NOMO-1 (cell line): ENCODE measurements at regions not wholly inside any gene's neighbourhood (a gene's known extent, or its start where the extent isn't known, plus 50 kb on each side); places are given as distances from the start of the nearest gene placed in this dataset.
"Not testable (repeated sequence)": the region's sequence is repeated elsewhere in the genome, so short reads cannot be mapped to it uniquely, and the experiment has no call there.

Experiments
- DNase-seq, 2 experiments: peaks; one replicate each; lab custom pipeline; 2025; ENCODE audit not compliant: unreplicated experiment in 2 of 2; lab: John Stamatoyannopoulos, UW

DNA sequence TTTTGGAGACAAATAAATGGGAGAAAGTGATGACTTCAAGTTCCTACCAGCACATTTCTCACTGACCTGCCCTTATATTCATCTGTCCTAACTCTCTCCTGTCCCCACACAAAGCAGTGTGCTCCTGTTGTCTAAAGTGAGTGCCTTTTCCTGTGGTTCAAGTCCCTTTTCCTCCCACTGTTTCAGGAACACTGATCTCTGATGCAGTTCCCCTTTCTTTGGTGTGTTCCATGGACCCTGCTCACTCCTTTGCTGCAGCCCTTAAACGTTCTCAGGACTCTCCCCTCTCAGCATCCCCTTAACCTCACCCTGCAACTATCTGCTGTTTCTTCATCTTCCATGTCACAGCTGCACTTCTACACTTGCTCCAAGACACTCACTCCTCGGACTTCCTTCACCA lies 195.8 kb upstream of the ETV3 start:
- no peak for DNase-seq

DNA sequence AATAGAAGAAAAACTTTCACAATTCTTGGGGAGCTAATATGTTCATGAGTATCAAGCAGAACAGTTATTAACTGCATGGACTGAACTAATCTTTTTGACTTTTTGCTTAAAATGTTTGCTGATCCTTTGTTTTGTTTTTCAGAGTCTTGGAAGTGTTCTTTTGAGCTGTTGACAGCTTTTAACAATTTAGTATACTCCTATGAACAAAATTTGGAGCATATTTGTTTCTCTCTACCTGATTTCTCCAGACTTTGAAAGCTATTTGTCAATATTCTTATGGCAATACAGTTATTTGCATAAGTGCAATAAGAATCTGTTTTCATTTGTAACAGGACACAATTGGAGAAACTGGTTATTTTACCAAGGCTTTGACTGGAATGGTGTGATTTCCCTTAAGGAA lies 192.0 kb upstream of the ETV3 start:
- DNase-seq: not testable (repeated sequence)

DNA sequence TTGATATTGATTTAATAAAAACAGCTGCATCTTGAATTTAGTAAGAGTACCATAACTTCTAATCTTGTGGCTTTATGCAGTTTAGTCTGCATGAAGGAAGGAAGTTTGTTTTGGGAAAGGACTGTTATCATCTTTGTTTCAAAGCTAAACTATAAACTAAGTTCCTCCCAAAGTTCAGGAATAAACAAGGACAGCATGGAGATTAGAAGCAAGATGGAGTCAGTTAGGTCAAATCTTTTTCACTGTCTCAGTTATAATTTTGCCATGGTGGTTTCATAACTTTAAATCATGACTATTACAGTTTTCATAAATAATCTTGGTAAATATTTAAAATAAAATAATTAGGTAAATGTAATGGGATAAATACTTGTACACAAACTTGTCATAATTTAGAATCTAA lies 189.9 kb upstream of the ETV3 start:
- DNase-seq: not testable (repeated sequence)

DNA sequence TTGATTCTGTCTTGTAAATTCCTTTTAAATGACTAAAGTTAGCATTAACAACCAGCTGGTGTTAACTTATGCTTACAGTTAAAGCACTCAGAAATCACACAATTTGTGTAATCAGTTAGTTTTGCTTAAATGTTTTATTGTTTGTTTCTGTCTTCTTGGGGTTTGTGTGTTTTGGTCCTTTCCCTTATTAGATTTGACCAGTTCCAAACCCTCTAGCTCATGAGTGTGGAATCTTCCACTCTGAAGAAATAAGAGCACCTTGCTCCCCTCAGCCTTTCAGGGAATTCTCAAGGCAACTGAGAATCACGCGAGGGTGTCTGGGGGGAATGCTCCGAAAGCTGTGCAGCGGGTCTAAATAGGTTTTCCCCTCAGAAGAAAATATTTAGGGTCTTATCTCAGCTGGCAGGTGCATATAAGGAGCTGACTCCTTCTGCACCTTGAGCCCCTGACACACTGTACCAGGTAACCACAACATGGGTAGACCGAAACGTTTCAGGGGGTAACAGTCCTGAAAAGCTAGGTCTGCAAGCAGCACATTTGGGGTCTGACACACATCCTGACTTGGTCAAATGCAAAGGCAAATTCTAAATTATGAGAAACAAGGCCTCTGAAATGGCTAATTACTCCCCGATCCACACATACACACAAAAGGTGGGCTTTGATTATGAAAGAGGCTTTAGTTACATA lies 188.1 kb upstream of the ETV3 start:
- DNase-seq: no peak

DNA sequence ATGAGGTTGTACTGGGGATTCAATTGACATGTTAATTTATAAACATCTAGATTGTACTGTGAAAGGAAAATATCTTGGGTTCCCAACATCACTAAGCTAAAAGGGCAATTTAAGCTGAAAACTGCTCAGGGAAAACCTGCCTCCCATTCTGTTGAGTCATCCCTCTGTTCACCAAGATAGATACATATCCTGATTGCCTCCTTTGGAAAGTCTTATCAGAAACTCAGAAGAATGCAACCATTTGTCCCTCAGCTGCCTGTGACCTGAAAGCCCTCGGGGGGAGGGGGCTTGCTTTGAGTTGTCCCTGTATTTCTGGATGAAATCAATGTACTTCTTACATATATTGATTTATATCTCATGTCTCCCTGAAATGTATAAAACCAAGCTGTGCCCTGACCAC lies 187.0 kb upstream of the ETV3 start:
- no peak for DNase-seq

DNA sequence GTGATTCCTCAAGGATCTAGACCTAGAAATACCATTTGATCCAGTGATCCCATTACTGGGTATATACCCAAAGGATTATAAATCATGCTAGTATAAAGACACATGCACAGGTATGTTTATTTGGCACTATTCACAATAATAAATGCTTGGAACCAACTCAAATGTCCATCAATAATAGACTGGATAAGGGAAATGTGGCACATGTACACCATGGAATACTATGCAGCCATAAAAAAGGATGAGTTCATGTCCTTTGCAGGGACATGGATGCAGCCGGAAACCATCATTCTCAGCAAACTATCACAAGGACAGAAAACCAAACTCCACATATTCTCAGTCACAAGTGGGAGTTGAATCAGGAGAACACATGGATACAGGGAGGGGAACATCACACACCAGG lies 183.8 kb upstream of the ETV3 start:
- DNase-seq: not testable (repeated sequence)

DNA sequence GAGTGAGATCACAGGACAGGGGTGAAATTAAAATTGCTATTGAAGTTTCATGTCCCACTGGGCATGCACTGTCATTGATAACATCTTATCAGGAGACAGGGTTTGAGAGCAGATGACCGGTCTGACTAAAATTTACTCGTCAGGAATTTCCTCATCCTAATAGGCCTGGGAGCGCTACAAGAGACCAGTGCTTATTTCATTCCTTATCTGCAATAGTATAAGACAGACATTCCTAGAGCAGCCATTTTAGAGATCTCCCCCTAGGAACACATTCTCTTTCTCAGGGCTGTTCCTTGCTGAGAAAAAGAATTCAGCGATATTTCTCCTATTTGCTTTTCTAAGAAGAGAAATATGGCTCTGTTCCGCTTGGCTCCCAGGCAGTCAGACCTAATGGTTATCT lies 181.4 kb upstream of the ETV3 start:
- DNase-seq: no peak

DNA sequence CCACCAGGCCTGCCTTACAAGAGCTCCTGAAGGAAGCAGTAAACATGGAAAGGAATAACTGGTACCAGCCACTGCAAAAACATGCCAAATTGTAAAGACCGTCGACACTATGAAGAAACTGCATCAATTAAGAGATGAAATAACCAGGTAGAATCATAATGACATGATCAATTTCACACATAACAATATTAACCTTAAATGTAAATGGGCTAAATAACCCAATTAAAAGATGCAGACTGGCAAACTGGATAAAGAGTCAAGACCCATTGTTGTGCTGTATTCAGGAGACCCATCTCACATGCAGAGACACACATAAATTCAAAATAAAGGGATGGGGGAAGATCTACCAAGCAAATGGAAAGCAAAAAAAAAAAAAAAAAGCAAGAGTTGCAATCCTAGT lies 179.0 kb upstream of the ETV3 start:
- DNase-seq: not testable (repeated sequence)

DNA sequence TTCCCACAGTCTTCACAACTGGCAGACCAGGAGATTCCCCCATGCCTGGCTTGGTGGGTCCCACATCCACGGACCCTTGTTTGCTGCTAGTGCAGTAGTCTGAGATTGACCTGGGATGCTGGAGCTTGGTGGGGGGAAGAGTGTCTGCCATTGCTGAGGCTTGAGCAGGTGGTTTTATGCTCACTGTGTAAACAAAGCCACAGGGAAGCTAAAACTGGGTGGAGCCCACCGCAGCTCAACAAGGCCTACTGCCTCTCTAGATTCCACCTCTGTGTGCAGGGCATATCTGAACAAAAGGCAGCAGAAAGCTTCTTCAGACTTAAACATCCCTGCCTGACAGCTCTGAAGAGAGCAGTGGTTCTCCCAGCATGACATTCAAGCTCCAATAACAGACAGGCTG lies 177.3 kb upstream of the ETV3 start:
- DNase-seq: no peak

DNA sequence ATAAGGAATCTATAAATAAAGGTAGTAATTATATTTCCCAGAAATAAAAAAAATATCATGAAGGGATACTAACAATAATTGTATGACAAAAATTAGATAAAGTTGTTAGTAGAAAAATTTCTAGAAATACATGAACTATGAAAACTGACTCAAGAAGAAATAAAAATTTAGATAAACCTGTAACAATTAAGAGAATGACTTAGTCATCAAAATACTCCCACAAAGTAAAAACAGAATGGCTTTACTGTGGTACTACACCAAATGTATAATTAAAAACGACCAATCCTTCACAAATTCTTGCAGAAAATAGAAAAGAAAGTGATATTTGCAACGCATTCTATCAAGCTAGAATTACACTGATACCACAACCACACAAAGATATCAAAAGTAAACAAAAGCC lies 176.2 kb upstream of the ETV3 start:
- no peak for DNase-seq

DNA sequence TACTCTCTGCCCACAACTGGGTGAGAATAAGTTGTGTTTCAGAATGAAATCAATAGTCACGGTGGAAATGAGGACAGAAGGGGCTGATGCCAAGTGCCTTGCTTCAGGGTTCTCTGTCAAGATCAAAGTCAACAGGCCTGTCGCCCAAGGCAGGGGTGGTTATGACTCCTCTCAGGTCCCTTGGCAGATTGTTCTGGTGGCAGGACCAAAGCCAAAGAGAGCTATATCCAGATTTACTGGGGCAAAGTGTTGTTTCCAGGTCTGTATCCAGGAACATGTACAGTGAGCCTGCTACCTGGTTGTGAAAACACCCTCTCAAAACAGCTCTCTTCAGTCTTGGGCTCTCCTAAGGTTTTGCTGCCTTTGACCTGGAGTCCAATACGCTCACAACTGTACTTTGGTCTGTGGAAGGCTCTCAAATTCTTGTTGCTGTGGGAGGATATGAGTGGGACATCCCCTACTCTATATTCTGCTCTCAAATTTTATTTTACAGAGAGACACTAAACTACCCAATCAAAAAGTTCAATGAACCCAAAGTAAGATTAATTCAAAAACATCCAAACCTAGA lies 175.1 kb upstream of the ETV3 start:
- no peak for DNase-seq

DNA sequence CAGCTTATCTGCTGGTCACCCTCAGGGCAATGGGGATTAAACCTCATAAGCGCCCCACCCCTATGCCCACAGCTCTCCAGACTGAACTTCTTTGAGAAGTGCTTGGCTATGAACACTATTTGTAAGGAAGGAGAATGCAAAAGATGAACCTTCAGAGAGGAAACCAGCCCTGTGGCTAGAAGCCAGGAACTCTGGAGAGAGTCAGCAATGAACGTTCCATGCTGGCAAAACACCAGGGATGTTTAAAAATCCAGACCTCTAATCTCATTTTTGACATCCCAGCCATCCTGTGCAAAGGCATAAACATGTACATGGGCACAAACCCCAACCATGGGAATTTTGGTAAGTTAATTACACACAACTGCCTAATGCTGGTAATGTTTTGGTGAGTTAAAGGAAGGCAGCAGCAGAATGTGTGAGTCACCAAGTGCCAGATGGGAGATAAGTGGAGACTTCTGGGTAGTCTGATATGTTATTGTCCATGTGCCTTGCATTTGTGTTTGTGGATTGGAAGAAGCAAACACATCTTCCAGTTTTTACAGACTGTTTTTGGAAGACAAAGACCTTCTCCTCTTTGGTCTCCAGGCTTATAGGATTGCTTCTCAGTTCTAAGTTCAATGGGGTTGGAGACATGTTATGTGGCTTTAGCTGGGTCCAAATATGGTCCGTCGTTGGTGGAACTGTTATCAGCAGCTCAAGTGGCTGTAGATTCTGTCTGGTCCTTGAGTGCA lies 174.1 kb upstream of the ETV3 start:
- DNase-seq: no peak

DNA sequence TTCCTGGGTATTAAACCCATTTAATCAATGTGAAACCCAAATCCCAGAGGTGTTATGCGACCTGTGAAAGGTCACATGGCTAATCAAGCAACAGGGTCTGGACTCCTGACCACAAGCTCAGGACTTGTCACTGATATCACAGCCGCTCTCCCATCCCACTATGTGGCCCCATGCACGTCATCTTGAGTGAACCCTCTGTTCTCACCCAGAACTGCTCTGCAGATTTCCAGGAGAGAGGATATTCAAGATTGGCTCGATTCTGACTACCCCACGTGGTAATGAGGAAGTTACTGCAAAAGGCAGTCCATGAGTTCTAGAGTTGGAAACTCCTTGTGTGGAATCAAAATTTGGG lies 173.5 kb upstream of the ETV3 start:
- DNase-seq: no peak

DNA sequence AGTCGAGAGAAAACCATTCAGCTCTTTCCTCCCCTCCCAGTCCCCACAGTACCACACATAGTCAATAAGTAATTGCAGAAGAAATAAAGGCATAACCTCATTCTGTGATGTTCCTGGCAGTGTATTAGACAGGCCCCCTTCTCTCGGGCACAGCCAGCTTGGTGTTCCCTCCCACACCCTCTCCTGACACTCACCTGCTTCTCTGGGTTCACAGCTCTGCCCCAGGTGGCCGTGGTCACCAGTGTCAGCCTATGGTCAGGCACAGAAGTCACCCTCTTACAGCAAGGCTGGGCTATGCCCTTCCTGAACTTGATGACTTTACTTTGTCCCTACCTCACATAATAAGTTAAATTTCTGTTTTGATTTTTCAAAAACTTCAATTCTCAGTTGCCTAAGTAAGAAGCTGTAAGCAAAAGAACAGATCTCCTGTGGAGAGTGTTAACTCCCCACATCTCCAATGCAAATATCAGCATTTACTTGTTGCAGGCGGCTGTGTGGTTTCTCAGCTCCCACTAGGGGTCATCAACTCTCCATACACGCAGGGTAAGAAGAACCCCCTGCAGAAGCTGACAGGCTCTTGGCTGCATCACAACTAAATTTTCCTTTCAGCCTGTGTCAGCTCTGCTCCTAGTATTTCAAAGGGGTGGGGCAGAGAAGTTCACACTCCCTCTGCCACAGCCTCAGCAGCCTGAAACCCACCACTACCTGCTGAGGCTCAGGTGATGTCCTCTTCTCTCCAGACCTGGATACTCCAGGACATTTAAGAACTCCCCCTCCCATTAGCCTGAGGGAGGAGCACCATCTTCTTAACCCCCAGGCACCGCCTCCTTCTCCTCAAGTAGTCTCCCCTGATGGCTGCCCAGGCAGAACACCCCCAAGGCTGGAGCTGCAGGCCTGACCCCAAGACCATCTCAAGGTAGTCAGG lies 172.9 kb upstream of the ETV3 start:
- DNase-seq: peak; percentile 7 to 32

DNA sequence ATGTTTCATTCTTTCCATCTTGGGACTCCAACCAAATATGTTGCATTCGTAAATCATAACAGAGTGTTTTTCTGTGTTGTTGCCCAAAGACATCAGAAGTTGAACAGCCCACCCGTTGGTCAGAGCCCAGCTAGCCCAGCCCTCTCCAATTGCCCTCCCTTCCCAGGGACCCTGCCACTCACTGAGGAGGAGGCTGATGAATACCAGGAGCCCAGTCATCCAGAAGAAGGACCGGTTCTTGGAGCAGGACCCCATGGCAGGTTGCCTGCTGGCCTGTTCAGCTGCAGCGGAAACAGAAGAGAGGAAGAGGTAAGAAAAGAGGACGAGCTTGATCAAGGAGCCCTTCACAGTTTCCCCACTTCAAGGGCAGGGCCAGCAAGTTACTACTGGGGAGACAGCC lies 172.2 kb upstream of the ETV3 start:
- no peak for DNase-seq

DNA sequence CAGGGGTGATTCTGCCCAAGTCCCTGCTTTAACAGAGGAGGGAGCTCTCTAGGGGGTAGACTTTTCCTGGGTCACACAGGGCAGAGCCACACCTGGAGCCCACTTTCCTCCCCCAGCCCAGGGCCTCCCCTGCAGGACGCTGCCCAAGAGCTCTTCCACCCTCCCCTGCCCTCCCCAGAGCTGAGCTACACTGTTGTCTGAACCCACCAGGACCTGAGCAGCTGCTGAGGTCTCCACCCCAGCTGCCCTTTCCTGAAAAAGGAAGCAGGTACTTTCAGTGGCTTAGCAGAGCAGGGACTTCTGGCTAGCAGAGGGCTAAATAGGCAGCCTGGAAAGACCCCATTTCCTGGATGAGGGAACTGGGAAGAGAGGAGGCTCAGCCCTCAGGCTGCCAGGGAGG lies 169.3 kb upstream of the ETV3 start:
- no peak for DNase-seq

DNA sequence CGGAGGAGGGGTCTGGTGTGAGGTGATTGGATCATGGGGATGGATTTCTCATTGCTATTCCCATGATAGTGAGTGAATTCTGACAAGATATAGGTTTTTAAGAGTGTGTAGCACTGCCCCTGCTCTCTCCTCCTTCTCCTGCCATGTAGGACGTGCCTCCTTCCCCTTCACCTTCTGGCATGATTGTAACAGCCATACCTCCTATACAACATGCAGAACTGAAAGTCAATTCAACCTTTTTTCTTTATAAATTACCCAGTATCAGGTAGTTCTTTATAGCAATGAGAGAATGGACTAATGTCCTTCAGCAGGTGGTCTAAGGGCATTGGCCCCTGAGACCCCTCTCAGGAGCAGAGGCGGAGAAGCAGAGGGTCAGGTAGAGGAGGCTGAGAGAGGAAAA lies 168.7 kb upstream of the ETV3 start:
- DNase-seq: no peak

DNA sequence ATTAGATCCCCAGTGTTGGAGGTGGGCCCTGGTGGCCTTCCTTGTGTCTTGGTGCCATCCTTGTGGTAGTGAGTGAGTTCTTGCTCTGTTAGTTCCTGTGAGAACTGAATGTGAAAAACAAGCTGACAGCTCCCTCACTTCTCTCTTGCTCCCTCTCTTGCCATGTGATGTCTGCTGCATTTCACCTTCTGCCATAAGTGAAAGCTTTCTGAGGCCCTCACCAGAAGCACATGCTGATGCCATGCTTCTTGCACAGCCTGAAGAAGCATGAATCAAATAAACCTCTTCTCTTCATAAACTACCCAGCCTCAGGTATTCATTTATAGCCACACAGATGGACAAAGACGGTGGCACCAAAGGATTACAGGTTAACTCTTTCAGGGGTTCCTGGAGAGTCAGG lies 166.1 kb upstream of the ETV3 start:
- DNase-seq: no peak

DNA sequence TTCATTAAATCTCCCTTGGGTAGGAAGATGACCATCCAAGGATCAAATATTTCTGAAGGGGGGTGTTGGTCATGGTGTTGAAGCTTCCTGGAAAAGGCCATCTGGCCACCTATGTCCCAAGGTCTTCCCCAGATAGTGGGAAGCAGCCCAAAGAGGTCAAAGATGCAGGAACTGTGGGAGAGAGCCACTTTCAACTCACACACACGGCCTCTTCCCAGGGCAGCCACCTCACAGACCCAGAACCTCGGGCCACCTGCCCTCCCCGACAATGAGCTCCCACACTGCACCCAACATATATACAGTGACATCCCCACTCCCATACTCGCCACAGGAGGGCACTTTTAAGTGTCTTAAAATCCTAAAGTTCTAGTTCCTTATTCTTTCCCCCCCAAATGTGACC lies 164.5 kb upstream of the ETV3 start:
- no peak for DNase-seq

DNA sequence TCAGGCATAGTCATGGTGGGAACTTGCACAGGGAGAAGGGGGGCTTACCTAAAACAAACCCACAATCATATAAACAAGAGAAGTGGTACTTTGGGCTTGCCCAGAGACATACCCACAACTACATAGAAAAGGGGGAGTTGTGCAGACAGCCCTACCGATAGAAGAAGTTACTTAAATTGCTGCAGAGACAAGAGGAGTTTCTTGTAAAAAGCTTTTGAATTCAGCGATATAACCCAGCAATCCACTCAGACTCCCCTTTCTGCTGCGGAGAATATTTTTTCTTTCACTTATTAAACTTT lies 164.0 kb upstream of the ETV3 start:
- DNase-seq: no peak

DNA sequence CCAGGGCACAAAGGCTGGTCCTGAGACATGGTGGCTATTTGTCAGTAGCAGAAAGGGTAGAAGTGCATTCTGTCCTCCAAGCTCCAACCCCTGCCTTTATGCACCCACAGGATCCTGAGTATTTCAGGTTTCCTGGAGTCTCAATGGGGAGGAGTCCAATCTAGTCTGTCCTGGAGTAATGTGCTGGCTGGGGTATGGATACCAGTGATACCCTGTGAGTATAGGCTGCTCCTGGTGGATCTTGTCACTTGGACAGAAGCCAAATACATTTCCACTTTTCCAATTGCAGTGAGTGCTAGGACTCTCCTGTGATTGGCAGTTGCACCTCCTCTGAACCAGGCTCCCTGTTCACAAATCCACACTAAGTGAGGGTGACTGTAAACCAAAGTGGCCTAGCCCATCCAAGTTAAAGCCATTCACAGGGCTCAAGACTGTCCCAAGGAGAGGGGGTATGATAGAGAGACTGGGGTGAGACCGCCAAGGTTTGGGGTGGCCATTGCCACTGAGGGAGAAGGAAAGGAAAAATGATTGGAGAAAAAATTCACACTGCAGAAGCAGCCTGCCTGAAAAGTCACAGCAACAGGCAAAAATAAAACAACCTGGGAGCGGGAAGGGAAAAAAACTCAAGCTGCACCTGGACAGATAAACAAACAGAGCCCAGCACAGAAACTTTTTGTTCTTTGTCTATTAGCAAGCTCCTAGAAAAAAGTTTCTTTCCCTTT lies 163.4 kb upstream of the ETV3 start:
- no peak for DNase-seq
